NCI-H1048 (cell line): ENCODE measurements at regions not wholly inside any gene's neighbourhood (a gene's known extent, or its start where the extent isn't known, plus 50 kb on each side); places are given as distances from the start of the nearest gene placed in this dataset.

ENCODE experiments used
- DNase-seq: peaks from one replicate; lab custom pipeline; 2025; lab: John Stamatoyannopoulos, UW

GRCh38 chr6:141677598-141678211, 455.0 kb upstream of the GJE1 start:
- no peak for DNase-seq

- DNase-seq: no peak
Observed at GRCh38 chr6:141675957-141676356, 456.8 kb upstream of the GJE1 start.

GRCh38 chr6:141669141-141669540, 463.6 kb upstream of the GJE1 start:
- no peak for DNase-seq

- DNase-seq: no peak
Observed at GRCh38 chr6:141667580-141668309, 465.0 kb upstream of the GJE1 start.

GRCh38 chr6:141666187-141666586, 466.5 kb upstream of the GJE1 start:
- DNase-seq: no peak

- no peak for DNase-seq
Observed at GRCh38 chr6:141664744-141665143, 468.0 kb upstream of the GJE1 start.

GRCh38 chr6:141659582-141659981, 473.1 kb upstream of the GJE1 start:
- DNase-seq: no peak

GRCh38 chr6:141658696-141659095, 474.0 kb upstream of the GJE1 start:
- DNase-seq: no peak

- no peak for DNase-seq
Observed at GRCh38 chr6:141657812-141658211, 474.9 kb upstream of the GJE1 start.

GRCh38 chr6:141653590-141653989, 479.1 kb upstream of the GJE1 start:
- no peak for DNase-seq

GRCh38 chr6:141641951-141642350, 490.8 kb upstream of the GJE1 start:
- DNase-seq: no peak

GRCh38 chr6:141641406-141641805, 491.3 kb upstream of the GJE1 start:
- DNase-seq: no peak

GRCh38 chr6:141635621-141636020, 497.1 kb upstream of the GJE1 start:
- DNase-seq: no peak

- DNase-seq: no peak
Observed at GRCh38 chr6:141634269-141634668, 498.5 kb upstream of the GJE1 start.

- DNase-seq: no peak
Observed at GRCh38 chr6:141624301-141624700, 508.4 kb upstream of the GJE1 start.

GRCh38 chr6:141618180-141618581, 514.5 kb upstream of the GJE1 start:
- no peak for DNase-seq

- DNase-seq: no peak
Observed at GRCh38 chr6:141610741-141611140, 522.0 kb upstream of the GJE1 start.

- DNase-seq: no peak
Observed at GRCh38 chr6:141607956-141608355, 524.8 kb upstream of the GJE1 start.

- no peak for DNase-seq
Observed at GRCh38 chr6:141598487-141598886, 534.2 kb upstream of the GJE1 start.

- no peak for DNase-seq
Observed at GRCh38 chr6:141594874-141595273, 537.9 kb upstream of the GJE1 start.

GRCh38 chr6:141593311-141593710, 539.4 kb upstream of the GJE1 start:
- no peak for DNase-seq

- no peak for DNase-seq
Observed at GRCh38 chr6:141587482-141588266, 545.1 kb upstream of the GJE1 start.

GRCh38 chr6:141580988-141581552, 551.7 kb upstream of the GJE1 start:
- no peak for DNase-seq
